ENCODE measurements at regions not wholly inside any gene's neighbourhood (a gene's known extent, or its start where the extent isn't known, plus 50 kb on each side); places are given as distances from the start of the nearest gene placed in this dataset.
"Not testable (repeated sequence)": the region's sequence is repeated elsewhere in the genome, so short reads cannot be mapped to it uniquely, and the experiment has no call there.

DNA sequence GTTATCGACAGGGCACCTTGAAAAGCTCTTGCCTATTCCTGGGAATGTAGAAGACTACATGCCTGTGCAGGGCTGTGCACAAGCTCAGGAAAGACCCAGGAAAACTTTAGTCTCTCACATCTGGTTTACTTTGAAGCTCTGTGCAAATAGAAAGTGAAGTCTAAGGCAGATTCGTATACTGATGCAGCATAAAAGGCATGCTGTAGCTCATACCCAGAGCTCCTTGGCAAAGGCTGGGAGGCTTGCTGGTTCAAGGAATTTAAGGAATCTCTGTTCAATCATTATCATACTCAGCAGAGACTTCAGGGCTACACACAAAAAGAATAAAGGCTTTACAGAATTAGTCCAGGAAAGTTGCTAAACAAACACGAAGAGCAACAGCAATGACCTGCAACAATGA is 192.0 kb downstream of the OTUD1 start:
- Histone ChIP-seq H3K27ac (ENCODE audit: low read length) (no peak overlapping the region), H3K4me1 (ENCODE audit: control insufficient read depth, insufficient read depth, low read length) (no peaks in the 10 kb centered on the region), H3K9me3 (ENCODE audit: control insufficient read depth, low read depth, low read length) (no peaks in the 10 kb centered on the region), H3K4me3 (ENCODE audit: low read length) (no peak overlapping the region), H3K36me3 (ENCODE audit: control insufficient read depth, insufficient read depth, low read length) (no peaks in the 10 kb centered on the region), H3K27me3 (ENCODE audit: control insufficient read depth, insufficient read depth, low read length) (no peaks in the 10 kb centered on the region)
- DNase-seq, result no peak
- 80% methylated on average over 1 of the region's 3 CpGs for WGBS (ENCODE audit: insufficient coverage, low lambda C conversion rate)

DNA sequence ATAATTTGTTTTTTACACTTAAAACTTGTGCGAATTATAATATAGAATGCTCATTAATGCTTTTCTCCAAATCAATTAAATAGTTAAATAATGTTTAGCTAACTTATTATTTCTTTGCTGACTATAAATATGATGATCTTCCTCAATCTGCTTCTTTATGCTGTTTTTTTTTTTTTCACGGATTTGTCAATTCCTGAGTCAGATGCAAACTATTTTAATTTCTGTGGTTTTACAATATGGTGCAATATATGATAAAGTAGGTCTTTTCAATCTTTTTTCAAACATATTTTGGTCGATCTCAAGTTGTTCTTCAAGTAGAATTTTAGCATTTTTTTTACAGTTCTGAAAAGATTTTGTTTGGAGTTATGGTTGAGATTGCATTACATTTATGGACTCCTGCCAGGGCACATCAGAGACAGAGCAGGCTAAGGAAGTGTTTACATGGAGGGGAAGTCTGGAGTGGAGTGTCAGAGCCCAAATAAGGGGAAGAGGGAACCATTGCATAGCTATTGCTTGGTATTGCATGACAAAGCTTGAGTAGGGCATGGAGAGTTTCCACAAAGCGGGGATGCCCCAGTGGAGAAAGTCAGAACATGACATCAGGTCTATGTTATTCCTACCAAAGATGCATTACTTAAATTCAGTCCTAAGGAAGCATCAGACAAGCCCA is 204.4 kb downstream of the OTUD1 start:
- H3K27ac ChIP-seq (ENCODE audit: low read length), result no peak overlapping the region
- H3K9me3 ChIP-seq (ENCODE audit: control insufficient read depth, low read depth, low read length), result no peaks in the 10 kb centered on the region
- H3K36me3 ChIP-seq (ENCODE audit: control insufficient read depth, insufficient read depth, low read length), result no peaks in the 10 kb centered on the region
- WGBS (ENCODE audit: insufficient coverage, low lambda C conversion rate), result 81% methylated on average over 3 of the region's 4 CpGs
- peak in 1 of 2 donors; percentile 2 for DNase-seq
- no peak overlapping the region for H3K4me3 ChIP-seq (ENCODE audit: low read length)
- H3K27me3 ChIP-seq (ENCODE audit: control insufficient read depth, insufficient read depth, low read length), result no peaks in the 10 kb centered on the region
- H3K4me1 ChIP-seq (ENCODE audit: control insufficient read depth, insufficient read depth, low read length), result no peaks in the 10 kb centered on the region

DNA sequence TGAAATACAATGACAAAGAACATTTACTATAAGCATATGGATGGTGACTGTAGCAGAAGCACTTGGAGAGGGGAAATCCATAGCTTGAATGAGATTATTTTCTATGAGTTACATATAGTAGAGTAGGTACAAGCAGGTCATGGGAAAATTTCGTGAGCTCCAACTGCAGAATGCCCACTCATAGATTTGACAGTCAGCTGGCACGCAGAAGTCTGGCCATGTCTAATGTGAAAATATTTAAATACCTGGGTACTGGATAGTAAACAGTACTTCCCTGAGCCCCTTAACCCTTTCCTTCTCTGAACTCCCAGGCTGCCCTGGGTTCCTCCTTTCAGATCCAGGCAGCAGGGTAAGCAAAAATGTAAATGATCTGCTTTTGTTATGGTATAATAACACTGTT is 209.7 kb downstream of the OTUD1 start:
- no peak overlapping the region for H3K27ac ChIP-seq (ENCODE audit: low read length)

DNA sequence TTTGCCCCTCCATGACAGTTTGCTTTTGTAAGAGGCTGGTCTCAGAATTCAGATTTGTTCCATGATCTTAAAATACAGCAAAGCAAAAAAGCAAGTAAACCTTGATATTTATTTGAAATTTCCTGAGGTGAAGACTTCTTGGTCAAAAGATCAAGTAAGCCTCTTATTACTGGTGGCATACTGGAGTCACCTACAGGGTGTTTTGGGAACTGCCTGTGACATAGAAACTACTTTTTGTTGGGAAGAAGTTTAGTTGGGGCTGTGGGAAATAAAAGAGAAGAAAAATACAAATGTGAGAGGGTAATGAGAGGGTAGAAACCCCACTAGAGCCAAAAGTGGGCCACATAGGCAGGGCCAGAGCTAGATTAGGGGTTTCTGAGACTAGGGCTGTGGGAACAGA is 217.9 kb downstream of the OTUD1 start:
- DNase-seq, result no peak
- H3K36me3 ChIP-seq (ENCODE audit: control insufficient read depth, insufficient read depth, low read length), result no peaks in the 10 kb centered on the region
- H3K4me3 ChIP-seq (ENCODE audit: low read length), result no peak overlapping the region
- no peaks in the 10 kb centered on the region for H3K4me1 ChIP-seq (ENCODE audit: control insufficient read depth, insufficient read depth, low read length)
- H3K27me3 ChIP-seq (ENCODE audit: control insufficient read depth, insufficient read depth, low read length), result no peaks in the 10 kb centered on the region
- H3K27ac ChIP-seq (ENCODE audit: low read length), result no peak overlapping the region
- H3K9me3 ChIP-seq (ENCODE audit: control insufficient read depth, low read depth, low read length), result no peaks in the 10 kb centered on the region

More for the DNA sequence above, 209.7 kb downstream of the OTUD1 start:
- no peaks in the 10 kb centered on the region for H3K4me1 ChIP-seq (ENCODE audit: control insufficient read depth, insufficient read depth, low read length)
- 100% methylated on average over 1 of the region's 2 CpGs for WGBS (ENCODE audit: insufficient coverage, low lambda C conversion rate)
- no peaks in the 10 kb centered on the region for H3K9me3 ChIP-seq (ENCODE audit: control insufficient read depth, low read depth, low read length)
- no peak overlapping the region for H3K4me3 ChIP-seq (ENCODE audit: low read length)
- no peaks in the 10 kb centered on the region for H3K27me3 ChIP-seq (ENCODE audit: control insufficient read depth, insufficient read depth, low read length)
- H3K36me3 ChIP-seq (ENCODE audit: control insufficient read depth, insufficient read depth, low read length), result no peaks in the 10 kb centered on the region
- DNase-seq, result no peak

DNA sequence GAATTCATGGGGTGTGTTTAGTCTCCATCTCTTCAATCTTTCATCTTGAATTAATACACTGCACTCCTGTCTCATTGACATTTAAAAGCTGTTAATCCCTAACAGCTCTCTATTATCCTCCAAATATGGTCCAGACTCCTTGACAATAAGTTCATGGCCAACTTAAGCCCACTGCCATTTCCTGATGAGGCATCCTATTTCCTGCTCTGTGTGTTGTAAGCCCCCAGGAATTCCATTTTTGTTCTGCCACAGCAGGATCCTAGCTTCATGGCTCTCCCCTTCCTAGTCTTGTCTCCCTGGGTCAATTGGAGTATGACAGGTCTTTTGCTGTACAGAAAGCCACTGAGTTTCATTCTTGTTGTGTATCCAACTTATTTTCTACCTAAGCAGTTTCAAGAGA is 218.8 kb downstream of the OTUD1 start:
- Histone ChIP-seq H3K4me1 (ENCODE audit: control insufficient read depth, insufficient read depth, low read length) (no peaks in the 10 kb centered on the region), H3K4me3 (ENCODE audit: low read length) (no peak overlapping the region), H3K27me3 (ENCODE audit: control insufficient read depth, insufficient read depth, low read length) (no peaks in the 10 kb centered on the region), H3K36me3 (ENCODE audit: control insufficient read depth, insufficient read depth, low read length) (no peaks in the 10 kb centered on the region), H3K27ac (ENCODE audit: low read length) (no peak overlapping the region), H3K9me3 (ENCODE audit: control insufficient read depth, low read depth, low read length) (no peaks in the 10 kb centered on the region)
- DNase-seq, result no peak

DNA sequence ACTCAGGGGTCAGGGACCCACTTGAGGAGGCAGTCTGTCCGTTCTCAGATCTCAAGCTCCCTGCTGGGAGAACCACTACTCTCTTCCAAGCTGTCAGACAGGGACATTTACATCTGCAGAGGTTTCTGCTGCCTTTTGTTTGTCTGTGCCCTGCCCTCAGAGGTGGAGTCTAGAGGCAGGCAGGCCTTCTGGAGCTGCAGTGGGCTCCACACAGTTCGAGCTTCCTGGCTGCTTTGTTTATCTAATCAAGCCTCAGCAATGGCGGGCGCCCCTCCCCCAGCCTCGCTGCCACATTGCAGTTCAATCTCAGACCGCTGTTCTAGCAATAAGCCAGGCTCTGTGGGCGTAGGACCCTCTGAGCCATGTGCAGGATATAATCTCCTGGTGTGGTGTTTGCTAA is 233.0 kb downstream of the OTUD1 start:
- H3K27me3 ChIP-seq (ENCODE audit: control insufficient read depth, insufficient read depth, low read length); DNase-seq; H3K36me3 ChIP-seq (ENCODE audit: control insufficient read depth, insufficient read depth, low read length); H3K27ac ChIP-seq (ENCODE audit: low read length); H3K9me3 ChIP-seq (ENCODE audit: control insufficient read depth, low read depth, low read length); H3K4me1 ChIP-seq (ENCODE audit: control insufficient read depth, insufficient read depth, low read length); H3K4me3 ChIP-seq (ENCODE audit: low read length): not testable (repeated sequence)
- no CpG with 5 or more reads among the region's 7 CpGs for WGBS (ENCODE audit: insufficient coverage, low lambda C conversion rate)

DNA sequence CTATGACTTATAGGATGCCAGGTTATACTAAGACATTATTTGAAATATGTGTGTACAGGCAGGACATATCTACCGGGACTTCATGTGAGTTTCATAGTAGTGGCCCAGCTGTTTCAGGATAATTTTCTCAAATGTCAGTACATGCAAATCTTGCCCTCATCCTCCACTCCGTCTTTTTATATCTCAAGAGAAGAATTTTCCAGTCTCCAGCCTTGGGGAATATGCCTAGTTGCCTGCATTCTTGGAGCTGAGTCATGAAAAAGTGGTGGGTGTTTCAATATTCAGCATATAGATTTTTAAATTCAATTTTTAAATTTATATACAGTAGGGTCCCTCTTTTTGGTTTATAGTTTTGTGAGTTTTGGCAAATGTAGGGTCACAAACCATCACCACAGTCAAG is 236.7 kb downstream of the OTUD1 start:
- DNase-seq, result no peak
- no CpG with 5 or more reads among the region's 2 CpGs for WGBS (ENCODE audit: insufficient coverage, low lambda C conversion rate)
- no peaks in the 10 kb centered on the region for H3K4me1 ChIP-seq (ENCODE audit: control insufficient read depth, insufficient read depth, low read length)
- H3K27me3 ChIP-seq (ENCODE audit: control insufficient read depth, insufficient read depth, low read length), result no peaks in the 10 kb centered on the region
- H3K36me3 ChIP-seq (ENCODE audit: control insufficient read depth, insufficient read depth, low read length), result no peaks in the 10 kb centered on the region
- H3K27ac ChIP-seq (ENCODE audit: low read length), result no peak overlapping the region
- no peaks in the 10 kb centered on the region for H3K9me3 ChIP-seq (ENCODE audit: control insufficient read depth, low read depth, low read length)
- no peak overlapping the region for H3K4me3 ChIP-seq (ENCODE audit: low read length)

DNA sequence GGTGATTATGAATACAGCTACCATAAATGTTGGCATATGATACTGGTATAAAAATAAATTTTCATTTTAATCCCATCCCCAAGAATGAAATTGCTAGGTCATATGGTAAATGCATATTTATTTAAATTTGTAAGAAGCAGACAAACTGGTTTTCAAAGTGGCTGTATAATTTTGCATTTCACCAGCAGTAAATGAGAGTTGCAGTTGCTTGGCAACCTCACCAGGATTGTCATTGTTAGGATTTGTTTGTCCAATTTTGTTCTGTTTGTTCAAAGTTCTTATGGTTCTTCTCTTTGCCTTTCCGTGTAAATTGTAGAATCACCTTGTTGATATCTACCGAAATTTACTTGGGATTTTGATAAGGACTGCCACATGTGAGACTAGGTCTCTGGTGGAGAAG is 237.4 kb downstream of the OTUD1 start:
- Histone ChIP-seq H3K36me3 (ENCODE audit: control insufficient read depth, insufficient read depth, low read length) (no peaks in the 10 kb centered on the region), H3K27ac (ENCODE audit: low read length) (no peak overlapping the region), H3K27me3 (ENCODE audit: control insufficient read depth, insufficient read depth, low read length) (no peaks in the 10 kb centered on the region), H3K4me3 (ENCODE audit: low read length) (no peak overlapping the region), H3K9me3 (ENCODE audit: control insufficient read depth, low read depth, low read length) (no peaks in the 10 kb centered on the region), H3K4me1 (ENCODE audit: control insufficient read depth, insufficient read depth, low read length) (no peaks in the 10 kb centered on the region)
- WGBS (ENCODE audit: insufficient coverage, low lambda C conversion rate), result no CpG with 5 or more reads among the region's 2 CpGs
- DNase-seq, result no peak

DNA sequence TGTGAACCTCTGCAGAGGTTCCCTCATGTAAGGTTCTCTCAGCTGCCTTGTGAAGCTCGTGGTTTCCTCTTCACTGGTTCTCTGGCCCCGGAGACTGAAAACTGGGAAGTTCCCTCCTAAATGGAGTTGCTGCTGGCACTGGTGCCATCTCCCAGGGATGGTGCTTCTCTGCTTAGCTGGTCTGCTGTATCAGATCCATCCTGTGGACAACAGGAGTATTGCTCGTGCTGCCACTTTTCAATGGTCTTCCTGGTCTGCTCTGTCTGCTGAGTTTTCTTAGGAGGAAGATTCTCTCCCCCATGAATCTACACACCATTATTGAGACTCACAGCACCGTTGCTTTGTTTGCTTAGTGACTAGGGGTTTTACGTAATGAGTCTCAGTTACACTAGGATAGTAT is 247.8 kb downstream of the OTUD1 start:
- no CpG with 5 or more reads among the region's 5 CpGs for WGBS (ENCODE audit: insufficient coverage, low lambda C conversion rate)
- Histone ChIP-seq H3K9me3 (ENCODE audit: control insufficient read depth, low read depth, low read length) (no peaks in the 10 kb centered on the region), H3K36me3 (ENCODE audit: control insufficient read depth, insufficient read depth, low read length) (no peaks in the 10 kb centered on the region), H3K4me3 (ENCODE audit: low read length) (no peak overlapping the region), H3K4me1 (ENCODE audit: control insufficient read depth, insufficient read depth, low read length) (no peaks in the 10 kb centered on the region), H3K27ac (ENCODE audit: low read length) (no peak overlapping the region), H3K27me3 (ENCODE audit: control insufficient read depth, insufficient read depth, low read length) (peaks cover 9% of the 10 kb centered on the region)
- DNase-seq, result no peak

DNA sequence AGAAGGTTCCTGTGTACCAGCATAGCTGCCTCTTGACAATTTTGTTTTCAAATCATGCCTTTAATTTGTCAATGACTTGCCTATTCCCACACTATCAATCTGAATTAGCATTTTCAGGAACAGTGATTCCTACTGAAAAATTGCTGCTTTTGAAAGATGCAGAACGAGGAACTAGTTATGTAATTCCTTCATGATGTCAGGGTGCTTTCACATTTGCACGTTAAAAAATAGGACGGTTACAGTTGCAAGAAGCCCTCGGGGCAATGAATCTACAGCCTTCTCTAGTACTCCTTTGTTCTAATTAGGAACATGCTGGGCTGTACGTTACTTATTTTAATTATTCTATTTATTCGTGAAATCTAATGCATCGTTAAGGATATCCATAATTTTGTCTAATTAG is 253.9 kb downstream of the OTUD1 start:
- 24% methylated on average over 3 of the region's 7 CpGs for WGBS (ENCODE audit: insufficient coverage, low lambda C conversion rate)
- Histone ChIP-seq H3K9me3 (ENCODE audit: control insufficient read depth, low read depth, low read length) (no peaks in the 10 kb centered on the region), H3K27me3 (ENCODE audit: control insufficient read depth, insufficient read depth, low read length) (peaks cover 62% of the 10 kb centered on the region), H3K27ac (ENCODE audit: low read length) (no peak overlapping the region), H3K4me1 (ENCODE audit: control insufficient read depth, insufficient read depth, low read length) (peaks cover 6% of the 10 kb centered on the region), H3K4me3 (ENCODE audit: low read length) (no peak overlapping the region), H3K36me3 (ENCODE audit: control insufficient read depth, insufficient read depth, low read length) (no peaks in the 10 kb centered on the region)
- DNase-seq, result no peak

DNA sequence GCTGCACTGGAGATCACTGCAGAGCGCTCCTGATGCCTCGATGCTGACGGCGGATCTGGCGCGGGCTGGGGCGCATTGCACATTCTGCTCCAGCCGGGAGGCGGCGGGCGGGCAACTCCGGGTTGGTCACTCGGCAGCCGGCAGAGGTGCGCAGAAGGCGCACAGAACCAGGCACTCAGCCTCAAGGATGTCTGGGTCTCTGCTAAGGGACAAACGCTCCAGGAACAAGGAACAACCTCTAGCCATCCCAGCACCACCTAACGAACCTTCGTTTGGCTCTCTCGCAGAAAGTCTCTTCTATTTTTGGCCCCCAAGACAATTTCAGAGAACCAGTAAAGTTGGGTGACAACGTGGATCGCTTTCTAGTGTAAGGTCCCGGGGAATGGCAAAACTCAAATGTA is 254.6 kb downstream of the OTUD1 start:
- Histone ChIP-seq H3K4me3 (ENCODE audit: low read length) (no peak overlapping the region), H3K36me3 (ENCODE audit: control insufficient read depth, insufficient read depth, low read length) (no peaks in the 10 kb centered on the region), H3K9me3 (ENCODE audit: control insufficient read depth, low read depth, low read length) (no peaks in the 10 kb centered on the region), H3K27me3 (ENCODE audit: control insufficient read depth, insufficient read depth, low read length) (peaks cover 64% of the 10 kb centered on the region), H3K27ac (ENCODE audit: low read length) (no peak overlapping the region), H3K4me1 (ENCODE audit: control insufficient read depth, insufficient read depth, low read length) (peaks cover 6% of the 10 kb centered on the region)
- no CpG with 5 or more reads among the region's 23 CpGs for WGBS (ENCODE audit: insufficient coverage, low lambda C conversion rate)
- peak in 1 of 2 donors; percentile 11 for DNase-seq
